HCT116 (cell line): ENCODE measurements at regions not wholly inside any gene's neighbourhood (a gene's known extent, or its start where the extent isn't known, plus 50 kb on each side); places are given as distances from the start of the nearest gene placed in this dataset.

Experiments
- ATAC-seq: fragments of 200-7000 bp; cut with Tn5 transposase; 2 replicates; pipeline ENCODE4 v1.9.1; 2020; ENCODE audit warnings: mild to moderate bottlenecking, moderate library complexity
- BruUV-seq: library from RNA; stranded (reverse); fragments of 400-500 nt; replicated peaks from 2 replicates; lab custom pipeline; 2021; lab: Mats Ljungman, UMichigan
- CTCF ChIA-PET: fragments of 300-600 bp; sonication (Branson Sonifier 250); formaldehyde crosslinking; loops from one replicate; lab custom pipeline; 2021; ENCODE audit warnings: antibody characterized with exemption; lab: Charles Lee
- POLR2A ChIA-PET: fragments of 300-600, 350-600 bp; sonication (Branson Sonifier 250); formaldehyde crosslinking; loops from one replicate; lab custom pipeline; 2021; ENCODE audit warnings: antibody characterized with exemption; lab: Charles Lee
- RAD21 ChIA-PET, 2 experiments: fragments of 300-600 bp; sonication (Branson Sonifier 250); formaldehyde crosslinking; loops; one replicate each; lab custom pipeline; 2023; ENCODE audit warnings: low total read pairs in 2 of 2; ENCODE audit not compliant: uncharacterized antibody in 2 of 2, unreplicated experiment in 2 of 2, low non-redundant PET in 1 of 2; lab: Charles Lee
- DNase-seq: peaks from one replicate; pipeline ENCODE4 v3.0.0-alpha.2; 2010; ENCODE audit warnings: low read depth, low spot score
- H2AFZ ChIP-seq: fragments of 200-600 bp; shearing (Covaris generic), sonication (generic); 2 replicates; pipeline ENCODE4 v1.6.1; 2017; ENCODE audit warnings: low read depth, mixed run types, mixed read lengths, antibody characterized with exemption, low read length; ENCODE audit not compliant: poor library complexity, severe bottlenecking
- H3K27ac ChIP-seq: 2 replicates; pipeline ENCODE4 v1.5.1; 2012; ENCODE audit warnings: low read depth, low read length
- H3K27me3 ChIP-seq: fragments of 200-600 bp; sonication (generic); 2 replicates; pipeline ENCODE4 v1.6.1; 2016; ENCODE audit warnings: mixed run types, low read length, mixed read lengths; ENCODE audit not compliant: insufficient read depth
- H3K36me3 ChIP-seq, 2 experiments: fragments of 200-500 bp in 1 of 2; fragments of 200-600 bp in 1 of 2; sonication (Bioruptor generic) in 1 of 2; sonication (generic) in 1 of 2; 2 replicates each; pipeline versions ENCODE4 v1.5.1 to v1.6.1; 2014 to 2016; ENCODE audit warnings: low read length in 2 of 2, inconsistent platforms in 1 of 2, mixed read lengths in 1 of 2, mixed run types in 1 of 2; ENCODE audit not compliant: insufficient read depth in 2 of 2, control insufficient read depth in 1 of 2
- H3K4me1 ChIP-seq, 2 experiments: fragments of 200-600 bp in 1 of 2; sonication (generic) in 1 of 2; 2 replicates each; pipeline versions ENCODE4 v1.5.1 to v1.6.1; 2012 to 2017; ENCODE audit warnings: low read length in 2 of 2, inconsistent platforms in 1 of 2, mild to moderate bottlenecking in 1 of 2, mixed read lengths in 1 of 2, mixed run types in 1 of 2, moderate library complexity in 1 of 2; ENCODE audit not compliant: insufficient read depth in 2 of 2, control insufficient read depth in 1 of 2
- H3K4me2 ChIP-seq: fragments of 200-600 bp; sonication (generic); 2 replicates; pipeline ENCODE4 v1.6.1; 2017; ENCODE audit warnings: mixed run types, low read length, mixed read lengths
- H3K4me3 ChIP-seq, 2 experiments: fragments of 200-600 bp in 1 of 2; sonication (generic) in 1 of 2; replicated peaks in 1 of 2; 2 replicates each; pipeline ENCODE4 v1.5.1; 2011 to 2016; ENCODE audit warnings: low read length in 2 of 2, control low read depth in 1 of 2, low read depth in 1 of 2, mild to moderate bottlenecking in 1 of 2, mixed read lengths in 1 of 2, mixed run types in 1 of 2
- H3K79me2 ChIP-seq: fragments of 200-600 bp; sonication (generic); 2 replicates; pipeline ENCODE4 v1.6.1; 2017; ENCODE audit warnings: mild to moderate bottlenecking, mixed run types, low read length, moderate library complexity, mixed read lengths; ENCODE audit not compliant: insufficient read depth
- H3K9ac ChIP-seq: fragments of 200-600 bp; sonication (generic); 2 replicates; pipeline ENCODE4 v1.6.1; 2016; ENCODE audit warnings: low read length, mixed read lengths
- H3K9me2 ChIP-seq: fragments of 200-600 bp; sonication (generic), shearing (Covaris generic); 2 replicates; pipeline ENCODE4 v1.6.1; 2017; ENCODE audit warnings: mixed run types, mild to moderate bottlenecking, moderate library complexity; ENCODE audit not compliant: insufficient read depth
- H3K9me3 ChIP-seq, 2 experiments: fragments of 200-500 bp in 1 of 2; fragments of 200-600 bp in 1 of 2; sonication (Bioruptor generic) in 1 of 2; sonication (generic) in 1 of 2; 2 replicates each; pipeline ENCODE4 v1.6.1; 2014 to 2017; ENCODE audit warnings: low read length in 2 of 2, mixed read lengths in 2 of 2, inconsistent platforms in 1 of 2, low read depth in 1 of 2, mild to moderate bottlenecking in 1 of 2, mixed run types in 1 of 2, moderate library complexity in 1 of 2; ENCODE audit not compliant: control insufficient read depth in 1 of 2, insufficient read depth in 1 of 2
- H4K20me1 ChIP-seq: fragments of 200-600 bp; sonication (generic), shearing (Covaris generic); 2 replicates; pipeline ENCODE4 v1.6.1; 2017; ENCODE audit warnings: mixed run types, mild to moderate bottlenecking, moderate library complexity; ENCODE audit not compliant: insufficient read depth
- EGR1 ChIP-seq: IDR thresholded peaks from 2 replicates; pipeline ENCODE4 v1.6.1; 2012; ENCODE audit warnings: low read depth
- EZH2 ChIP-seq: fragments of 200-600 bp; sonication (generic); IDR thresholded peaks from 2 replicates; pipeline ENCODE4 v1.6.1; 2017; ENCODE audit warnings: antibody characterized with exemption, mixed run types
- POLR2AphosphoS5 ChIP-seq: IDR thresholded peaks from 2 replicates; pipeline ENCODE4 v1.6.1; 2011; ENCODE audit warnings: mild to moderate bottlenecking, low read depth, low read length, moderate library complexity
- RAD21 ChIP-seq: IDR thresholded peaks from 2 replicates; pipeline ENCODE4 v1.6.1; 2012; ENCODE audit warnings: low read depth, mild to moderate bottlenecking
- TCF7L2 ChIP-seq: IDR thresholded peaks from 2 replicates; pipeline ENCODE4 v1.7.0; 2011; ENCODE audit warnings: borderline replicate concordance, inconsistent platforms; ENCODE audit not compliant: insufficient read depth, insufficient read length; ENCODE audit errors: extremely low read depth
- ZNF274 ChIP-seq: fragments of 200-500 bp; sonication (Bioruptor generic); IDR thresholded peaks from 2 replicates; pipeline ENCODE4 v1.6.1; 2014; ENCODE audit warnings: mild to moderate bottlenecking, low read depth, low read length, inconsistent platforms
- intact Hi-C: fragments of 100-400 bp; cut with micrococcal nuclease; formaldehyde crosslinking; loops from 2 replicates; pipeline ENCODE4 v1.10.0; 2022
- TF ChIP-seq, protein P1 (sequence below): IDR thresholded peaks from 2 replicates; pipeline ENCODE4 v1.6.1; 2011; ENCODE audit warnings: mild to moderate bottlenecking, low read length, moderate library complexity; ENCODE audit not compliant: insufficient replicate concordance; ENCODE audit errors: extremely low read depth
- TF ChIP-seq, protein P2 (sequence below): IDR thresholded peaks from 2 replicates; pipeline ENCODE4 v1.6.1; 2012; ENCODE audit warnings: low read depth

DNA sequence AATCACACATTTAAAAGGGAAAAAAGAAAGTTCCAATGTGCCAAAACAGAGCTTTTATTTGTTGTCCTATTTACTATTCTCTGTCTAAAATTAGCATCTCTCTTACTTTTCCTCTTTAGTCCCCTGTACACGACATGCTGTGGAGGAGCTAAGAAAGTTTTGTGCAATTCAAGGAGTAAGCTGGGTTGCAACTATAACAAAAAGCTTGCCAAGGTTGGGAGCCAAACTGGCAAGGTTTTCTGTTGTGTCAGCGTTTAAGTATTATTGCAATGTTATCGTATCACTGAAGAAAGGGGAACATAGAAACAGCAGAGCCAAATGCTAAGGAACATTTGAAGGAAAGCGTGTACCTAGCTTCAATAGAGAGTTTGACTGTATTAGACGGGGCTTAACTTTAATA lies 680.8 kb downstream of the CETN3 start:
- ChIA-PET RAD21 (no interaction called here), POLR2A (no interaction called here), CTCF (interaction anchor here (5.2 kb wide), 1 partner anchor 1000 kb away, joined by 64 read pairs; no protein-coding TSS in a partner anchor)
- no peaks in the 10 kb centered on the region for H3K79me2 ChIP-seq
- no peak overlapping the region for H3K27ac ChIP-seq
- no peak overlapping the region for H3K4me3 ChIP-seq
- TF ChIP-seq, protein P1, sequence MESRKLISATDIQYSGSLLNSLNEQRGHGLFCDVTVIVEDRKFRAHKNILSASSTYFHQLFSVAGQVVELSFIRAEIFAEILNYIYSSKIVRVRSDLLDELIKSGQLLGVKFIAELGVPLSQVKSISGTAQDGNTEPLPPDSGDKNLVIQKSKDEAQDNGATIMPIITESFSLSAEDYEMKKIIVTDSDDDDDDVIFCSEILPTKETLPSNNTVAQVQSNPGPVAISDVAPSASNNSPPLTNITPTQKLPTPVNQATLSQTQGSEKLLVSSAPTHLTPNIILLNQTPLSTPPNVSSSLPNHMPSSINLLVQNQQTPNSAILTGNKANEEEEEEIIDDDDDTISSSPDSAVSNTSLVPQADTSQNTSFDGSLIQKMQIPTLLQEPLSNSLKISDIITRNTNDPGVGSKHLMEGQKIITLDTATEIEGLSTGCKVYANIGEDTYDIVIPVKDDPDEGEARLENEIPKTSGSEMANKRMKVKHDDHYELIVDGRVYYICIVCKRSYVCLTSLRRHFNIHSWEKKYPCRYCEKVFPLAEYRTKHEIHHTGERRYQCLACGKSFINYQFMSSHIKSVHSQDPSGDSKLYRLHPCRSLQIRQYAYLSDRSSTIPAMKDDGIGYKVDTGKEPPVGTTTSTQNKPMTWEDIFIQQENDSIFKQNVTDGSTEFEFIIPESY = no peak
- no peak for TF ChIP-seq ZNF274
- TF ChIP-seq EGR1 = no peak
- TF ChIP-seq, protein P2, sequence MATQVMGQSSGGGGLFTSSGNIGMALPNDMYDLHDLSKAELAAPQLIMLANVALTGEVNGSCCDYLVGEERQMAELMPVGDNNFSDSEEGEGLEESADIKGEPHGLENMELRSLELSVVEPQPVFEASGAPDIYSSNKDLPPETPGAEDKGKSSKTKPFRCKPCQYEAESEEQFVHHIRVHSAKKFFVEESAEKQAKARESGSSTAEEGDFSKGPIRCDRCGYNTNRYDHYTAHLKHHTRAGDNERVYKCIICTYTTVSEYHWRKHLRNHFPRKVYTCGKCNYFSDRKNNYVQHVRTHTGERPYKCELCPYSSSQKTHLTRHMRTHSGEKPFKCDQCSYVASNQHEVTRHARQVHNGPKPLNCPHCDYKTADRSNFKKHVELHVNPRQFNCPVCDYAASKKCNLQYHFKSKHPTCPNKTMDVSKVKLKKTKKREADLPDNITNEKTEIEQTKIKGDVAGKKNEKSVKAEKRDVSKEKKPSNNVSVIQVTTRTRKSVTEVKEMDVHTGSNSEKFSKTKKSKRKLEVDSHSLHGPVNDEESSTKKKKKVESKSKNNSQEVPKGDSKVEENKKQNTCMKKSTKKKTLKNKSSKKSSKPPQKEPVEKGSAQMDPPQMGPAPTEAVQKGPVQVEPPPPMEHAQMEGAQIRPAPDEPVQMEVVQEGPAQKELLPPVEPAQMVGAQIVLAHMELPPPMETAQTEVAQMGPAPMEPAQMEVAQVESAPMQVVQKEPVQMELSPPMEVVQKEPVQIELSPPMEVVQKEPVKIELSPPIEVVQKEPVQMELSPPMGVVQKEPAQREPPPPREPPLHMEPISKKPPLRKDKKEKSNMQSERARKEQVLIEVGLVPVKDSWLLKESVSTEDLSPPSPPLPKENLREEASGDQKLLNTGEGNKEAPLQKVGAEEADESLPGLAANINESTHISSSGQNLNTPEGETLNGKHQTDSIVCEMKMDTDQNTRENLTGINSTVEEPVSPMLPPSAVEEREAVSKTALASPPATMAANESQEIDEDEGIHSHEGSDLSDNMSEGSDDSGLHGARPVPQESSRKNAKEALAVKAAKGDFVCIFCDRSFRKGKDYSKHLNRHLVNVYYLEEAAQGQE = no peak
- no peak for TF ChIP-seq TCF7L2
- no peak for TF ChIP-seq EZH2
- no peak for TF ChIP-seq POLR2AphosphoS5
- TF ChIP-seq RAD21 = no peak
- no peaks in the 10 kb centered on the region for H3K27me3 ChIP-seq
- H2AFZ ChIP-seq = no peak overlapping the region
- DNase-seq = no peak
- no peaks in the 10 kb centered on the region for H3K36me3 ChIP-seq
- H4K20me1 ChIP-seq = no peaks in the 10 kb centered on the region
- no peak overlapping the region for H3K9ac ChIP-seq
- BruUV-seq = no TSS peak
- H3K4me2 ChIP-seq = no peak overlapping the region
- H3K4me1 ChIP-seq = no peaks in the 10 kb centered on the region
- no peak for ATAC-seq
- intact Hi-C loops = loop anchor here (2.0 kb wide), 1 partner anchor 536 kb away; no protein-coding TSS in a partner anchor
- H3K9me2 ChIP-seq = no peaks in the 10 kb centered on the region
- no peaks in the 10 kb centered on the region for H3K9me3 ChIP-seq
